Mesenchymal stem cell (in vitro differentiated cells and primary cell): ENCODE measurements at regions not wholly inside any gene's neighbourhood (a gene's known extent, or its start where the extent isn't known, plus 50 kb on each side); places are given as distances from the start of the nearest gene placed in this dataset.

Experiments used
- DNase-seq: peaks from one replicate; pipeline ENCODE4 v3.0.0-alpha.2; 2013
- H2AFZ ChIP-seq: one replicate; pipeline ENCODE4 v1.6.1; 2013; ENCODE audit warnings: low read depth, mild to moderate bottlenecking, control low read depth, inconsistent platforms, low read length, moderate library complexity
- H2AK5ac ChIP-seq: 2 replicates; pipeline ENCODE4 v1.6.1; 2013; ENCODE audit warnings: low read length, moderate library complexity, mild to moderate bottlenecking, inconsistent platforms; ENCODE audit not compliant: severe bottlenecking
- H2BK120ac ChIP-seq: one replicate; pipeline ENCODE4 v1.6.1; 2013; ENCODE audit warnings: low read depth, mild to moderate bottlenecking, inconsistent platforms, low read length, moderate library complexity
- H2BK12ac ChIP-seq, 2 experiments: one replicate each; pipeline ENCODE4 v1.6.1; 2013; ENCODE audit warnings: inconsistent platforms in 2 of 2, low read length in 2 of 2, mild to moderate bottlenecking in 2 of 2, moderate library complexity in 2 of 2, control low read depth in 1 of 2
- H2BK15ac ChIP-seq: one replicate; pipeline ENCODE4 v1.6.1; 2013; ENCODE audit warnings: mild to moderate bottlenecking, low read depth, inconsistent platforms; ENCODE audit not compliant: poor library complexity, severe bottlenecking
- H2BK5ac ChIP-seq: 2 replicates; pipeline ENCODE4 v1.6.1; 2013; ENCODE audit warnings: low read depth, mild to moderate bottlenecking, low read length, control low read depth, inconsistent platforms; ENCODE audit not compliant: poor library complexity, severe bottlenecking
- H3K14ac ChIP-seq, 2 experiments: one replicate each; pipeline ENCODE4 v1.6.1; 2013; ENCODE audit warnings: inconsistent platforms in 2 of 2, low read length in 2 of 2, control low read depth in 1 of 2, mild to moderate bottlenecking in 1 of 2, moderate library complexity in 1 of 2
- H3K18ac ChIP-seq, 2 experiments: one replicate each; pipeline ENCODE4 v1.6.1; 2013; ENCODE audit warnings: inconsistent platforms in 2 of 2, low read length in 2 of 2, control low read depth in 1 of 2, low read depth in 1 of 2, mild to moderate bottlenecking in 1 of 2
- H3K23ac ChIP-seq, 2 experiments: one replicate each; pipeline ENCODE4 v1.6.1; 2013; ENCODE audit warnings: inconsistent platforms in 2 of 2, low read length in 2 of 2, mild to moderate bottlenecking in 2 of 2, moderate library complexity in 2 of 2, control low read depth in 1 of 2
- H3K27ac ChIP-seq: 2 replicates; pipeline ENCODE4 v1.5.1; 2013; ENCODE audit warnings: mild to moderate bottlenecking, moderate library complexity, low read length, control low read depth, inconsistent platforms; ENCODE audit not compliant: poor library complexity, severe bottlenecking
- H3K27me3 ChIP-seq, 2 experiments: 2 replicates each; pipeline versions ENCODE4 v1.6.1 to v1.7.0; 2013; ENCODE audit warnings: low read length in 2 of 2, mild to moderate bottlenecking in 2 of 2, moderate library complexity in 2 of 2, control low read depth in 1 of 2, inconsistent platforms in 1 of 2; ENCODE audit not compliant: control insufficient read depth in 1 of 2, insufficient read depth in 1 of 2
- H3K36me3 ChIP-seq, 2 experiments: 2 replicates each; pipeline versions ENCODE4 v1.6.1 to v1.7.0; 2013; ENCODE audit warnings: low read length in 2 of 2, control low read depth in 1 of 2, inconsistent platforms in 1 of 2, low read depth in 1 of 2, mild to moderate bottlenecking in 1 of 2; ENCODE audit not compliant: insufficient read depth in 2 of 2, control insufficient read depth in 1 of 2
- H3K4ac ChIP-seq, 2 experiments: one replicate each; pipeline ENCODE4 v1.6.1; 2013; ENCODE audit warnings: inconsistent platforms in 2 of 2, low read length in 2 of 2, mild to moderate bottlenecking in 2 of 2, moderate library complexity in 2 of 2, control low read depth in 1 of 2, low read depth in 1 of 2
- H3K4me1 ChIP-seq: 2 replicates; pipeline ENCODE4 v1.6.1; 2013; ENCODE audit warnings: low read depth, low read length, control low read depth; ENCODE audit not compliant: control insufficient read depth, insufficient read depth
- H3K4me2 ChIP-seq: 2 replicates; pipeline ENCODE4 v1.6.1; 2013; ENCODE audit warnings: low read length, mild to moderate bottlenecking, inconsistent platforms; ENCODE audit not compliant: poor library complexity, severe bottlenecking
- H3K4me3 ChIP-seq, 2 experiments: 2 replicates each; pipeline versions ENCODE4 v1.5.1 to v1.7.0; 2013; ENCODE audit warnings: low read length in 2 of 2, mild to moderate bottlenecking in 2 of 2, control low read depth in 1 of 2, low read depth in 1 of 2; ENCODE audit not compliant: insufficient read depth in 1 of 2
- H3K79me1 ChIP-seq: replicated peaks from 2 replicates; pipeline ENCODE4 v1.6.1; 2013; ENCODE audit warnings: mild to moderate bottlenecking, control low read depth, low read length, inconsistent platforms; ENCODE audit not compliant: poor library complexity, severe bottlenecking
- H3K9ac ChIP-seq: 2 replicates; pipeline ENCODE4 v1.7.0; 2013; ENCODE audit warnings: mild to moderate bottlenecking, low read length, moderate library complexity
- H3K9me3 ChIP-seq: 2 replicates; pipeline ENCODE4 v1.7.0; 2013; ENCODE audit warnings: mild to moderate bottlenecking, low read length; ENCODE audit not compliant: control insufficient read depth
- H4K8ac ChIP-seq: one replicate; pipeline ENCODE4 v1.6.1; 2013; ENCODE audit warnings: inconsistent platforms, mild to moderate bottlenecking, low read length, moderate library complexity
- H4K91ac ChIP-seq: one replicate; pipeline ENCODE4 v1.6.1; 2013; ENCODE audit warnings: mild to moderate bottlenecking, low read length, inconsistent platforms
- WGBS: methylation state at CpG from one replicate; pipeline ENCODE4 v1.1.7; 2013; ENCODE audit warnings: mixed read lengths; 5-methylcytosine and 5-hydroxymethylcytosine counted together

GRCh38 chr5:85843535-85843934, 774.2 kb upstream of the COX7C start:
- no peak overlapping the region for H3K18ac ChIP-seq
- H3K27me3 ChIP-seq: no peaks in the 10 kb centered on the region
- no peak overlapping the region for H3K27ac ChIP-seq
- H3K36me3 ChIP-seq: no peaks in the 10 kb centered on the region
- no peaks in the 10 kb centered on the region for H3K79me1 ChIP-seq
- no peak overlapping the region for H2BK12ac ChIP-seq
- no peak overlapping the region for H3K23ac ChIP-seq
- no peak overlapping the region for H2AK5ac ChIP-seq
- H2BK15ac ChIP-seq: no peak overlapping the region
- no peak overlapping the region for H4K8ac ChIP-seq
- no peak overlapping the region for H3K9ac ChIP-seq
- H3K4me2 ChIP-seq: no peak overlapping the region
- H2BK5ac ChIP-seq: no peak overlapping the region
- no peaks in the 10 kb centered on the region for H3K9me3 ChIP-seq
- no peak overlapping the region for H4K91ac ChIP-seq
- DNase-seq: no peak
- no peak overlapping the region for H2AFZ ChIP-seq
- H3K4ac ChIP-seq: no peak overlapping the region
- 93% methylated on average over 11 of the region's 11 CpGs for WGBS
- H2BK120ac ChIP-seq: no peak overlapping the region
- no peak overlapping the region for H3K4me3 ChIP-seq
- H3K4me1 ChIP-seq: no peaks in the 10 kb centered on the region
- no peak overlapping the region for H3K14ac ChIP-seq

- no peak overlapping the region for H3K18ac ChIP-seq
- no peak overlapping the region for H2BK120ac ChIP-seq
- H3K27ac ChIP-seq: no peak overlapping the region
- H2BK15ac ChIP-seq: no peak overlapping the region
- H3K4ac ChIP-seq: no peak overlapping the region
- no peak overlapping the region for H2AK5ac ChIP-seq
- no peak overlapping the region for H2AFZ ChIP-seq
- H3K79me1 ChIP-seq: no peaks in the 10 kb centered on the region
- H2BK12ac ChIP-seq: no peak overlapping the region
- H3K9me3 ChIP-seq: peaks cover 10% of the 10 kb centered on the region
- no peak for DNase-seq
- H3K14ac ChIP-seq: no peak overlapping the region
- H4K91ac ChIP-seq: no peak overlapping the region
- H3K9ac ChIP-seq: no peak overlapping the region
- no peaks in the 10 kb centered on the region for H3K4me1 ChIP-seq
- no peaks in the 10 kb centered on the region for H3K27me3 ChIP-seq
- no peak overlapping the region for H3K23ac ChIP-seq
- no peak overlapping the region for H4K8ac ChIP-seq
- no peak overlapping the region for H3K4me2 ChIP-seq
- H2BK5ac ChIP-seq: no peak overlapping the region
- 86% methylated on average over 4 of the region's 4 CpGs for WGBS
- H3K36me3 ChIP-seq: no peaks in the 10 kb centered on the region
- H3K4me3 ChIP-seq: no peak overlapping the region
Measured at GRCh38 chr5:85849411-85849810, 768.3 kb upstream of the COX7C start.

- Histone ChIP-seq H2BK15ac (no peak overlapping the region), H3K27me3 (no peaks in the 10 kb centered on the region), H2BK120ac (no peak overlapping the region), H3K4me1 (no peaks in the 10 kb centered on the region), H3K4ac (no peak overlapping the region), H2AK5ac (no peak overlapping the region), H3K9me3 (peaks cover 8% of the 10 kb centered on the region), H3K23ac (no peak overlapping the region), H4K91ac (no peak overlapping the region), H3K14ac (no peak overlapping the region), H3K79me1 (no peaks in the 10 kb centered on the region), H3K18ac (no peak overlapping the region), H2AFZ (no peak overlapping the region), H2BK5ac (no peak overlapping the region), H3K9ac (no peak overlapping the region), H2BK12ac (no peak overlapping the region), H3K36me3 (no peaks in the 10 kb centered on the region), H3K4me3 (no peak overlapping the region), H4K8ac (no peak overlapping the region), H3K4me2 (no peak overlapping the region), H3K27ac (no peak overlapping the region)
- DNase-seq: no peak
- WGBS: 97% methylated on average over 3 of the region's 3 CpGs
Measured at GRCh38 chr5:85865296-85865695, 752.4 kb upstream of the COX7C start.

- Histone ChIP-seq H3K18ac (no peak overlapping the region), H3K4ac (no peak overlapping the region)
Measured at GRCh38 chr5:85868070-85868469, 749.7 kb upstream of the COX7C start.

More at GRCh38 chr5:85868070-85868469, 749.7 kb upstream of the COX7C start:
- no peaks in the 10 kb centered on the region for H3K36me3 ChIP-seq
- H4K8ac ChIP-seq: no peak overlapping the region
- no peak overlapping the region for H3K14ac ChIP-seq
- H3K79me1 ChIP-seq: no peaks in the 10 kb centered on the region
- DNase-seq: no peak
- H2BK12ac ChIP-seq: no peak overlapping the region
- no peaks in the 10 kb centered on the region for H3K27me3 ChIP-seq
- no peak overlapping the region for H3K4me2 ChIP-seq
- WGBS: 86% methylated on average over 4 of the region's 5 CpGs
- H2AFZ ChIP-seq: no peak overlapping the region
- no peaks in the 10 kb centered on the region for H3K9me3 ChIP-seq
- H4K91ac ChIP-seq: no peak overlapping the region
- H2BK5ac ChIP-seq: no peak overlapping the region
- no peak overlapping the region for H3K4me3 ChIP-seq
- no peak overlapping the region for H3K27ac ChIP-seq
- no peak overlapping the region for H2BK120ac ChIP-seq
- no peak overlapping the region for H2AK5ac ChIP-seq
- H2BK15ac ChIP-seq: no peak overlapping the region
- no peaks in the 10 kb centered on the region for H3K4me1 ChIP-seq
- no peak overlapping the region for H3K9ac ChIP-seq
- no peak overlapping the region for H3K23ac ChIP-seq
